HAP-1 (cell line): ENCODE measurements at regions not wholly inside any gene's neighbourhood (a gene's known extent, or its start where the extent isn't known, plus 50 kb on each side); places are given as distances from the start of the nearest gene placed in this dataset.

Experiments
- DNase-seq, 2 experiments: peaks; one replicate each; pipeline ENCODE4 v3.0.0-alpha.2; 2016 to 2020; ENCODE audit warnings: low spot score in 2 of 2
- H3K27me3 ChIP-seq: fragments of 250-450 bp; sonication (Bioruptor Pico); 2 replicates; pipeline ENCODE4 v1.5.1; 2020; ENCODE audit warnings: low read depth, mild to moderate bottlenecking, moderate library complexity
- H3K36me3 ChIP-seq: fragments of 250-450 bp; sonication (Bioruptor Pico); replicated peaks from 2 replicates; pipeline ENCODE4 v1.5.1; 2020; ENCODE audit warnings: mild to moderate bottlenecking
- H3K4me1 ChIP-seq: fragments of 250-450 bp; sonication (Bioruptor Pico); 2 replicates; pipeline ENCODE4 v1.5.1; 2020; ENCODE audit warnings: mild to moderate bottlenecking
- H3K4me3 ChIP-seq: fragments of 250-450 bp; sonication (Bioruptor Pico); 2 replicates; pipeline ENCODE4 v1.5.1; 2020; ENCODE audit warnings: mild to moderate bottlenecking, moderate library complexity
- H3K9me3 ChIP-seq: fragments of 250-450 bp; sonication (Bioruptor Pico); 2 replicates; pipeline ENCODE4 v1.5.1; 2020; ENCODE audit warnings: mild to moderate bottlenecking, moderate library complexity
- in situ Hi-C: fragments of 300-500 bp; cut with MboI; formaldehyde crosslinking; loops from 3 replicates; pipeline ENCODE4 v1.14.3; 2020; ENCODE audit warnings: low sequenced_read_pairs, inconsistent platforms, mixed read lengths

DNA sequence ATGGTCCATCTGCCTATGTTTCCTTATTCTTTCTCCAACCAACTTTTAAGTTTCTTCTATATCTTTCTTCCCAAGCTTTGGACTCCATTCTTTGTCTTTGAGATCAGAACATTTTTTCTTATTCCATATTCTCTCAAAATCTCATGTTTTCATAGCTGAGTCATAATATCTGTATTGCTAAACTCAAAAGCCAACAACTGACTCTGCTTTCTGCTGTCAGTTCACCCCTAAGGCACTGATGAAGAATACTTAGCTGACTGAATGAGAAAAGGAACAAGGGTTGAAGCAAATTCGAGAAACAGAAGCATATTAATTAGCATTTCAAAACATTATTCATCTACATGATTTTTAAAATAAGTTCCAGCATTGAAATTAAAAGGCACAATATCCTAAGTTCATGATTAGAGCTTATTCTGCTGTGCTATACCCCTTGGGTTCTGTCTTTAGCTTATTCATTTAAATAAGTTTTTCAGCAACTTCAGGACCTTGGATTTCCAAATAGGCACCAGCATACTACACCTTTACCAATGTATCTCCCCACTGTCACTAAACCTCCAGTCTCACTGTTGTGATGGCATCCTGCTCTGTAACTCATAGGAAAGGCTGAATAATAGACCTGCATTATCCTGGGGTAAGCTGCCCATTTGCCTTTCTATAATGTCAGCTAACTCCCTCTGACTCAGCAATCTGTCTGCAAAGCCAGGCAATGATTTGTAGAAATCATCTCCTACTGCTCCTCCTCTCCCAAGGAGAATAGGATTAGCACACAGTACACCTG is 49.9 kb upstream of the C5orf46 start:
- no peaks in the 10 kb centered on the region for H3K27me3 ChIP-seq
- H3K4me1 ChIP-seq, result no peaks in the 10 kb centered on the region
- H3K4me3 ChIP-seq, result no peak overlapping the region
- no peaks in the 10 kb centered on the region for H3K36me3 ChIP-seq
- H3K9me3 ChIP-seq, result no peaks in the 10 kb centered on the region
- DNase-seq, result no peak
- in situ Hi-C loops, result no loop called here
